RWPE2 (cell line): ENCODE measurements at regions not wholly inside any gene's neighbourhood (a gene's known extent, or its start where the extent isn't known, plus 50 kb on each side); places are given as distances from the start of the nearest gene placed in this dataset.

Experiments used
- ATAC-seq: fragments of 200-7000 bp; cut with Tn5 transposase; 3 replicates; pipeline ENCODE4 v1.9.1; 2021; ENCODE audit warnings: low read depth
- DNase-seq: peaks from one replicate; pipeline ENCODE4 v3.0.0-alpha.2; 2020; ENCODE audit warnings: low spot score
- H3K27ac ChIP-seq: fragments of 450-650 bp; 2 replicates; pipeline ENCODE4 v1.5.1; 2017; ENCODE audit warnings: mild to moderate bottlenecking; ENCODE audit not compliant: poor library complexity, severe bottlenecking
- H3K27me3 ChIP-seq: fragments of 250-450 bp; sonication (Bioruptor Pico); 2 replicates; pipeline ENCODE4 v1.5.1; 2021; ENCODE audit warnings: mild to moderate bottlenecking, moderate library complexity; ENCODE audit not compliant: insufficient read depth, poor library complexity, severe bottlenecking
- H3K36me3 ChIP-seq: fragments of 250-450 bp; sonication (Bioruptor Pico); 2 replicates; pipeline ENCODE4 v1.5.1; 2020; ENCODE audit warnings: low read depth, mild to moderate bottlenecking, moderate library complexity
- H3K4me1 ChIP-seq: fragments of 250-450 bp; sonication (Bioruptor Pico); 2 replicates; pipeline ENCODE4 v1.5.1; 2021; ENCODE audit warnings: mild to moderate bottlenecking, moderate library complexity; ENCODE audit not compliant: insufficient read depth, poor library complexity, severe bottlenecking
- H3K4me3 ChIP-seq: fragments of 250-450 bp; sonication (Bioruptor Pico); 2 replicates; pipeline ENCODE4 v1.5.1; 2021; ENCODE audit warnings: mild to moderate bottlenecking, moderate library complexity; ENCODE audit not compliant: severe bottlenecking
- H3K9me3 ChIP-seq: fragments of 250-450 bp; sonication (Bioruptor Pico); 2 replicates; pipeline ENCODE4 v1.5.1; 2021; ENCODE audit warnings: mild to moderate bottlenecking, moderate library complexity; ENCODE audit not compliant: severe bottlenecking
- CTCF ChIP-seq: fragments of 450-650 bp; IDR thresholded peaks from one replicate; pipeline ENCODE4 v1.5.1; 2017; ENCODE audit warnings: mild to moderate bottlenecking, moderate library complexity; ENCODE audit not compliant: poor library complexity, severe bottlenecking

GRCh38 chr2:57396355-57397098, 650.1 kb upstream of the VRK2 start:
- ATAC-seq (no peak), DNase-seq (no peak)
- no peak overlapping the region for H3K27ac ChIP-seq
- no peaks in the 10 kb centered on the region for H3K27me3 ChIP-seq
- no peak for TF ChIP-seq CTCF
- H3K9me3 ChIP-seq: no peaks in the 10 kb centered on the region
- H3K4me1 ChIP-seq: no peaks in the 10 kb centered on the region
- H3K4me3 ChIP-seq: no peak overlapping the region
- H3K36me3 ChIP-seq: no peaks in the 10 kb centered on the region

- H3K27me3 ChIP-seq: no peaks in the 10 kb centered on the region
- DNase-seq (no peak), ATAC-seq (no peak; the same call in 2 of the 3 replicates)
- TF ChIP-seq CTCF: no peak
- H3K4me3 ChIP-seq: no peak overlapping the region
- no peaks in the 10 kb centered on the region for H3K36me3 ChIP-seq
- no peak overlapping the region for H3K27ac ChIP-seq
- H3K9me3 ChIP-seq: no peaks in the 10 kb centered on the region
- H3K4me1 ChIP-seq: no peaks in the 10 kb centered on the region
Measured at GRCh38 chr2:57397550-57398360, 648.9 kb upstream of the VRK2 start.

DNA sequence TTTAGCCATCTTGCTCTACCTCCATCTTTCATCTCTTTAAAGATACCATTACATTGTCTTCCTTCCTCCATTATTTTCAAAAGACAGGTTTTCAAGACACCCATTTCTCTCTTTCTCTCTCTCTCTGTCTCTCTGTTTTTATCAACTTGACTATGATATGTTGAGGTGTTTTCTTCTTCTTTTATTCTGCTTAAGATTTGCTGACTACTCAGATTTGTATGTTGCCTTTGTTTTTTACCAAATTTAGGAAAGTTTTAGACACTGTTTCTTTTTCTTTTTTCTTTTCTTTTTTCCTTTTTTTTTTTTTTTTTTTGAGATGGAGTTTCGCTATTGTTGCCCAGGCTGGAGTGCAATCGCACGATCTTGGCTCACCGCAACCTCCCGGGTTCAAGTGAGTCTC, 647.5 kb upstream of the VRK2 start:
- ATAC-seq: no peak
- no peak overlapping the region for H3K27ac ChIP-seq
- no peak overlapping the region for H3K4me3 ChIP-seq
- H3K9me3 ChIP-seq: no peaks in the 10 kb centered on the region
- no peak for DNase-seq
- H3K36me3 ChIP-seq: no peaks in the 10 kb centered on the region
- TF ChIP-seq CTCF: no peak
- no peaks in the 10 kb centered on the region for H3K27me3 ChIP-seq
- H3K4me1 ChIP-seq: no peaks in the 10 kb centered on the region

DNA sequence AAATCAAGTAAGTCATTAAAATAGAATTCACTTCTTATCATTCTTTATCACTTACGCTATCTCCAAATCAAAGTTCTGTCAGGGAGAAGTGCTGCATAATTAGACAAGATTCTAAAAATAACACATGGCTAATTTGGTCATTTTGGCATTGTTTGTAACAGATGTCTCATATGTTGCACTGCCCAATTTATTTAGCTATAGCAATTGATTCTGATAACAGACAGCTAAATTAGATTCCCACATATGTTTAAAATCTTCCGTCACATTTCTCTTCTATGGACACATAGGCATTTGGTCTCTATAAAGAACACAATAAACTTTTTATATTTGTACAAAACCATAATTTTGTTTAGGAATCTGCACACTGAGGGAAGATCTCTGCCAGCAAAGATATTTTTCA, 644.5 kb upstream of the VRK2 start:
- DNase-seq (no peak), ATAC-seq (no peak)
- no peak for TF ChIP-seq CTCF
- Histone ChIP-seq H3K9me3 (no peaks in the 10 kb centered on the region), H3K27ac (no peak overlapping the region), H3K36me3 (no peaks in the 10 kb centered on the region), H3K4me1 (no peaks in the 10 kb centered on the region), H3K27me3 (no peaks in the 10 kb centered on the region), H3K4me3 (no peak overlapping the region)

- DNase-seq (no peak), ATAC-seq (no peak)
- Histone ChIP-seq H3K4me3 (no peak overlapping the region), H3K9me3 (no peaks in the 10 kb centered on the region), H3K27me3 (no peaks in the 10 kb centered on the region), H3K36me3 (no peaks in the 10 kb centered on the region), H3K4me1 (no peaks in the 10 kb centered on the region), H3K27ac (no peak overlapping the region)
- no peak for TF ChIP-seq CTCF
Measured at GRCh38 chr2:57402755-57403154, 643.9 kb upstream of the VRK2 start.
